PC-3 (cell line): ENCODE measurements at regions not wholly inside any gene's neighbourhood (a gene's known extent, or its start where the extent isn't known, plus 50 kb on each side); places are given as distances from the start of the nearest gene placed in this dataset.

Experiments used
- ATAC-seq: fragments of 200-7000 bp; cut with Tn5 transposase; 2 replicates; pipeline ENCODE4 v1.9.1; 2020; ENCODE audit warnings: mild to moderate bottlenecking, moderate library complexity
- BruUV-seq: library from RNA; stranded (reverse); fragments of 400-500 nt; replicated peaks from 2 replicates; lab custom pipeline; 2021; lab: Mats Ljungman, UMichigan
- CTCF ChIA-PET: fragments of 300-600 bp; sonication (Branson Sonifier 250); formaldehyde crosslinking; loops from one replicate; lab custom pipeline; 2022; ENCODE audit warnings: antibody characterized with exemption; lab: Charles Lee
- POLR2A ChIA-PET: fragments of 300-600 bp; sonication (Branson Sonifier 250); formaldehyde crosslinking; loops from one replicate; lab custom pipeline; 2022; ENCODE audit warnings: antibody characterized with exemption; ENCODE audit not compliant: unreplicated experiment; lab: Charles Lee
- DNase-seq: peaks from one replicate; pipeline ENCODE4 v3.0.0-alpha.2; 2015
- H2AFZ ChIP-seq: fragments of 300-600 bp; sonication (generic); 2 replicates; pipeline ENCODE4 v1.6.0; 2016; ENCODE audit warnings: antibody characterized with exemption, low read length
- H3F3A ChIP-seq: fragments of 300-600 bp; sonication (generic); one replicate; pipeline ENCODE4 v1.6.0; 2017; ENCODE audit warnings: antibody characterized with exemption, low read length, control low read depth, mild to moderate bottlenecking; ENCODE audit not compliant: unreplicated experiment
- H3K27ac ChIP-seq: fragments of 300-600 bp; sonication (generic); 2 replicates; pipeline ENCODE4 v1.5.1; 2016; ENCODE audit warnings: mild to moderate bottlenecking, low read length
- H3K27me3 ChIP-seq: fragments of 300-600 bp; sonication (generic); 2 replicates; pipeline ENCODE4 v1.6.1; 2016; ENCODE audit warnings: low read length, mixed read lengths
- H3K36me3 ChIP-seq: fragments of 300-600 bp; sonication (generic); 2 replicates; pipeline ENCODE4 v1.6.1; 2016; ENCODE audit warnings: low read depth, mixed run types, low read length, mixed read lengths
- H3K4me1 ChIP-seq: fragments of 300-600 bp; sonication (generic); 2 replicates; pipeline ENCODE4 v1.5.1; 2016; ENCODE audit warnings: low read length; ENCODE audit not compliant: insufficient read depth
- H3K4me2 ChIP-seq: fragments of 300-600 bp; sonication (generic); 2 replicates; pipeline ENCODE4 v1.6.0; 2016; ENCODE audit warnings: low read length
- H3K4me3 ChIP-seq: fragments of 300-600 bp; sonication (generic); 2 replicates; pipeline ENCODE4 v1.5.1; 2016; ENCODE audit warnings: mild to moderate bottlenecking, low read length, mixed read lengths
- H3K79me2 ChIP-seq: fragments of 300-600 bp; sonication (generic); 2 replicates; pipeline ENCODE4 v1.6.1; 2017; ENCODE audit warnings: low read length, mixed read lengths
- H3K9ac ChIP-seq: fragments of 300-600 bp; sonication (generic); 2 replicates; pipeline ENCODE4 v1.6.0; 2016; ENCODE audit warnings: mild to moderate bottlenecking, low read length
- H3K9me2 ChIP-seq: fragments of 300-600 bp; sonication (generic); replicated peaks from 2 replicates; pipeline ENCODE4 v1.6.1; 2016; ENCODE audit warnings: mixed run types, low read length, mixed read lengths
- H3K9me3 ChIP-seq: fragments of 300-600 bp; sonication (generic); 2 replicates; pipeline ENCODE4 v1.6.1; 2016; ENCODE audit warnings: low read length, mixed read lengths
- H4K20me1 ChIP-seq: fragments of 300-600 bp; sonication (generic); 2 replicates; pipeline ENCODE4 v1.6.1; 2016; ENCODE audit warnings: low read length, mixed read lengths
- CTCF ChIP-seq: fragments of 300-600 bp; sonication (generic); conservative IDR thresholded peaks from 2 replicates; pipeline ENCODE4 v1.5.1; 2017; ENCODE audit warnings: antibody characterized with exemption, low read depth, mild to moderate bottlenecking, low read length
- EZH2 ChIP-seq: fragments of 300-600 bp; sonication (generic); IDR thresholded peaks from one replicate; pipeline ENCODE4 v1.6.1; 2017; ENCODE audit warnings: antibody characterized with exemption, mild to moderate bottlenecking, low read length; ENCODE audit not compliant: unreplicated experiment
- EZH2phosphoT487 ChIP-seq: fragments of 300-600 bp; sonication (generic); IDR thresholded peaks from 2 replicates; pipeline ENCODE4 v1.6.1; 2018; ENCODE audit warnings: mild to moderate bottlenecking, antibody characterized with exemption, low read length, borderline replicate concordance
- intact Hi-C: fragments of 100-400 bp; cut with micrococcal nuclease; formaldehyde crosslinking; loops from 2 replicates; pipeline ENCODE4 v1.9.0; 2023

- DNase-seq (no peak), ATAC-seq (no peak)
- H3K9ac ChIP-seq: no peak overlapping the region
- H2AFZ ChIP-seq: no peak overlapping the region
- H3K79me2 ChIP-seq: no peaks in the 10 kb centered on the region
- peaks cover 33% of the 10 kb centered on the region for H3K27me3 ChIP-seq
- H3K4me3 ChIP-seq: no peak overlapping the region
- H3K27ac ChIP-seq: no peak overlapping the region
- intact Hi-C loops: loop anchor here (2.0 kb wide), 1 partner anchor 946 kb away; no protein-coding TSS in a partner anchor
- H3K4me2 ChIP-seq: no peak overlapping the region
- no peaks in the 10 kb centered on the region for H4K20me1 ChIP-seq
- no peaks in the 10 kb centered on the region for H3F3A ChIP-seq
- no peaks in the 10 kb centered on the region for H3K9me2 ChIP-seq
- H3K36me3 ChIP-seq: no peaks in the 10 kb centered on the region; the same call in 1 of the 2 replicates
- CTCF ChIA-PET: interaction anchor here (0.6 to 1.1 kb wide), 2 partner anchors 362 to 864 kb away, joined by 3 read pairs; no protein-coding TSS in a partner anchor
- no TSS peak for BruUV-seq
- H3K9me3 ChIP-seq: no peaks in the 10 kb centered on the region
- no peak for TF ChIP-seq EZH2phosphoT487
- TF ChIP-seq CTCF: no peak
- no peak for TF ChIP-seq EZH2
- POLR2A ChIA-PET: no interaction called here
- H3K4me1 ChIP-seq: no peaks in the 10 kb centered on the region
Observed at GRCh38 chr3:137106612-137107240, 148.9 kb downstream of the IL20RB start.

GRCh38 chr3:137108699-137109440, 151.1 kb downstream of the IL20RB start:
- TF ChIP-seq CTCF (no peak), EZH2phosphoT487 (no peak), EZH2 (no peak)
- no peak for ATAC-seq
- Histone ChIP-seq H3F3A (no peaks in the 10 kb centered on the region), H3K4me1 (no peaks in the 10 kb centered on the region), H4K20me1 (no peaks in the 10 kb centered on the region), H3K4me3 (no peak overlapping the region), H3K27me3 (peaks cover 30% of the 10 kb centered on the region), H3K36me3 (no peaks in the 10 kb centered on the region; the same call in 1 of the 2 replicates), H2AFZ (no peak overlapping the region), H3K9me2 (no peaks in the 10 kb centered on the region), H3K79me2 (no peaks in the 10 kb centered on the region), H3K9ac (no peak overlapping the region), H3K4me2 (no peak overlapping the region), H3K27ac (no peak overlapping the region), H3K9me3 (no peaks in the 10 kb centered on the region)
- intact Hi-C loops: no loop called here
- no TSS peak for BruUV-seq
- CTCF ChIA-PET: no interaction called here
- DNase-seq: no peak
- POLR2A ChIA-PET: no interaction called here
